ENCODE measurements at regions not wholly inside any gene's neighbourhood (a gene's known extent, or its start where the extent isn't known, plus 50 kb on each side); places are given as distances from the start of the nearest gene placed in this dataset.
A peak's percentile ranks its signal among the peaks of the same experiment; 100 is the strongest.

GRCh38 chr4:45778514-45778913, 345.3 kb downstream of the GABRG1 start:
- no peak for DNase-seq (ENCODE audit: low read depth in 2 of 2)

- DNase-seq (ENCODE audit: low read depth in 2 of 2) = no peak
Measured at GRCh38 chr4:45776146-45776545, 347.7 kb downstream of the GABRG1 start.

GRCh38 chr4:45770958-45771357, 352.9 kb downstream of the GABRG1 start:
- DNase-seq (ENCODE audit: low read depth in 2 of 2) = no peak

- no peak for DNase-seq (ENCODE audit: low read depth in 2 of 2)
Measured at GRCh38 chr4:45765521-45765920, 358.3 kb downstream of the GABRG1 start.

GRCh38 chr4:45751877-45752530, 371.9 kb downstream of the GABRG1 start:
- no peak for DNase-seq (ENCODE audit: low read depth in 2 of 2)

GRCh38 chr4:45750721-45751120, 373.1 kb downstream of the GABRG1 start:
- DNase-seq (ENCODE audit: low read depth in 2 of 2) = no peak

- no peak for DNase-seq (ENCODE audit: low read depth in 2 of 2)
Measured at GRCh38 chr4:45745741-45746140, 378.1 kb downstream of the GABRG1 start.

- no peak for DNase-seq (ENCODE audit: low read depth in 2 of 2)
Measured at GRCh38 chr4:45741897-45742296, 382.0 kb downstream of the GABRG1 start.

GRCh38 chr4:45732161-45732560, 391.7 kb downstream of the GABRG1 start:
- DNase-seq (ENCODE audit: low read depth in 2 of 2) = no peak

GRCh38 chr4:45716093-45716492, 407.8 kb downstream of the GABRG1 start:
- no peak for DNase-seq (ENCODE audit: low read depth in 2 of 2)

- DNase-seq (ENCODE audit: low read depth in 2 of 2) = no peak
Measured at GRCh38 chr4:45713996-45714395, 409.9 kb downstream of the GABRG1 start.

GRCh38 chr4:45701621-45702020, 422.2 kb downstream of the GABRG1 start:
- no peak for DNase-seq (ENCODE audit: low read depth in 2 of 2)

GRCh38 chr4:45693746-45694145, 430.1 kb downstream of the GABRG1 start:
- no peak for DNase-seq (ENCODE audit: low read depth in 2 of 2)

GRCh38 chr4:45692131-45692735, 431.6 kb downstream of the GABRG1 start:
- no peak for DNase-seq (ENCODE audit: low read depth in 2 of 2)

GRCh38 chr4:45688341-45688740, 435.5 kb downstream of the GABRG1 start:
- no peak for DNase-seq (ENCODE audit: low read depth in 2 of 2)

- DNase-seq (ENCODE audit: low read depth in 2 of 2) = no peak
Measured at GRCh38 chr4:45679411-45679810, 444.4 kb downstream of the GABRG1 start.

GRCh38 chr4:45668128-45668527, 455.7 kb downstream of the GABRG1 start:
- no peak for DNase-seq (ENCODE audit: low read depth in 2 of 2)

GRCh38 chr4:45663628-45664081, 460.2 kb downstream of the GABRG1 start:
- no peak for DNase-seq (ENCODE audit: low read depth in 2 of 2)

GRCh38 chr4:45663003-45663402, 460.9 kb downstream of the GABRG1 start:
- peak; percentile 8 to 23 for DNase-seq (ENCODE audit: low read depth in 2 of 2)

GRCh38 chr4:45661893-45662292, 462.0 kb downstream of the GABRG1 start:
- DNase-seq (ENCODE audit: low read depth in 2 of 2) = no peak

GRCh38 chr4:45650545-45650944, 473.3 kb downstream of the GABRG1 start:
- no peak for DNase-seq (ENCODE audit: low read depth in 2 of 2)

- DNase-seq (ENCODE audit: low read depth in 2 of 2) = no peak
Measured at GRCh38 chr4:45648846-45649245, 475.0 kb downstream of the GABRG1 start.

- no peak for DNase-seq (ENCODE audit: low read depth in 2 of 2)
Measured at GRCh38 chr4:45647823-45648222, 476.0 kb downstream of the GABRG1 start.
